G401 (cell line): ENCODE measurements at regions not wholly inside any gene's neighbourhood (a gene's known extent, or its start where the extent isn't known, plus 50 kb on each side); places are given as distances from the start of the nearest gene placed in this dataset.
A peak's percentile ranks its signal among the peaks of the same experiment; 100 is the strongest.

Experiments
- DNase-seq: peaks from one replicate; pipeline ENCODE4 v3.0.0-alpha.2; 2015; ENCODE audit warnings: low spot score
- in situ Hi-C: cut with HindIII; loops from 2 replicates; pipeline ENCODE4 v1.10.0; 2016; ENCODE audit warnings: low sequenced_read_pairs, mixed read lengths

GRCh38 chr6:22784601-22785410 is 215.4 kb downstream of the HDGFL1 start:
- DNase-seq = peak; percentile 24
- in situ Hi-C loops = no loop called here

DNA sequence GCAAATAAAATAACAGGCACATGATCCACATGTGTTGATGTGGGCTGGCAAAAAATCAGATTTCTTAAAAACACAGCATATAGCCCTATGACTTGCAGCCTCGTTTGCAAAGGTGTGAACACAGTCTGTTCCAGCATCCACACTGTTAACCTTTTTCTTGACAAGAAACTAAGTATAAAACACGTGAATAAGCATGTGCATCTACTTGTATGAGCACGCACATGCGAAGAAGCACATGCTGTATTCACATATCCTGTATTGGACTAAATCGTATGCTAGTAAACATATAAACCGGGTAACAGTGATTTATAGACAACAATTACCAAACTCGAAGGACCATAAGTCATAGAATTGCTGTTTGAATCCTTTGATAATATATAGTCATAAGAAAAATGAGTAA is 218.7 kb downstream of the HDGFL1 start:
- in situ Hi-C loops = no loop called here
- DNase-seq = no peak

- in situ Hi-C loops = no loop called here
- no peak for DNase-seq
Measured at GRCh38 chr6:22789315-22789714, 219.9 kb downstream of the HDGFL1 start.

- in situ Hi-C loops = no loop called here
- DNase-seq = no peak
Measured at GRCh38 chr6:22794844-22795243, 225.5 kb downstream of the HDGFL1 start.

- in situ Hi-C loops = no loop called here
- no peak for DNase-seq
Measured at GRCh38 chr6:22800451-22800850, 231.1 kb downstream of the HDGFL1 start.

DNA sequence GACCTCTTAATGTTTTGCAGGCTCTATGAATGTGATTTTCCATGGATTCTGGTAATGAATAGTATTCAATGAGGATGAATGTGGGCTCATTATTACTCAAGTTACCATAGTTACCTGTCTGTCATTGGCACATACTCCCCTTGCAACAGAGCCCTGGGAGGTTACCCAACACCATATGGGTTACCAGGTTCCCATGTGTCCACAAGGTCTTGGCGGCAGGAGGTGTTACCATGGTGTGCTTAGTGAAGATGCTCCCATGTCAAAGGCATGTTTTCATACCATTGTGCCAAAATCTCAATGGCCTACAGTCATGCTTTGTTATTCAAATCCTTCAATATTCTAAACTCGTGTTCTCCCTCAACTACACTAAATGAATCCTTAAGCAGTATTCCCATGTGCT is 232.5 kb downstream of the HDGFL1 start:
- DNase-seq = no peak
- in situ Hi-C loops = no loop called here

GRCh38 chr6:22804620-22805261 is 235.4 kb downstream of the HDGFL1 start:
- DNase-seq = no peak
- in situ Hi-C loops = no loop called here

GRCh38 chr6:22807261-22807660 is 237.9 kb downstream of the HDGFL1 start:
- in situ Hi-C loops = no loop called here

DNA sequence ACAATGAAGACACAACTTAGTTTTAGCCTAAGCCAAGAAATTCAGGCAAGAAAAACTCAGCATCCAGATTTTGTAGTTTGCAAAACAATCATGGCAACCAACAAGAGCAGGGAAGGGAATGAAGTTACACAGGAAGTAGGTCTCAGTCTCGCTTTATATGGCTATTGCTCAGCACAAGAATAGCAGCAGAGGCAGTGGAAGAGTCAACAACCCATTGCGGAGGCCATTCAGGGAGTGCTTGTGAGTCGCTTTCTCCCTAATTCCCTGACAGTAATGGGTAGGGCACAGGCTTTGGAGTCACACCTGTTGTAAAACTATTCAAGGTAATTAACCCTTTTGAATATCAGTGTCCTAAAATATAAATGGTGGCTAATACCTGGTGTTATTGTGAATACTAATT is 238.5 kb downstream of the HDGFL1 start:
- DNase-seq = no peak
- in situ Hi-C loops = no loop called here

More at GRCh38 chr6:22807261-22807660, 237.9 kb downstream of the HDGFL1 start:
- no peak for DNase-seq

GRCh38 chr6:22808466-22808865 is 239.1 kb downstream of the HDGFL1 start:
- DNase-seq = no peak
- in situ Hi-C loops = no loop called here

- DNase-seq = no peak
- in situ Hi-C loops = no loop called here
Measured at GRCh38 chr6:22809370-22809769, 240.0 kb downstream of the HDGFL1 start.

GRCh38 chr6:22819209-22819608 is 249.8 kb downstream of the HDGFL1 start:
- DNase-seq = no peak
- in situ Hi-C loops = no loop called here

DNA sequence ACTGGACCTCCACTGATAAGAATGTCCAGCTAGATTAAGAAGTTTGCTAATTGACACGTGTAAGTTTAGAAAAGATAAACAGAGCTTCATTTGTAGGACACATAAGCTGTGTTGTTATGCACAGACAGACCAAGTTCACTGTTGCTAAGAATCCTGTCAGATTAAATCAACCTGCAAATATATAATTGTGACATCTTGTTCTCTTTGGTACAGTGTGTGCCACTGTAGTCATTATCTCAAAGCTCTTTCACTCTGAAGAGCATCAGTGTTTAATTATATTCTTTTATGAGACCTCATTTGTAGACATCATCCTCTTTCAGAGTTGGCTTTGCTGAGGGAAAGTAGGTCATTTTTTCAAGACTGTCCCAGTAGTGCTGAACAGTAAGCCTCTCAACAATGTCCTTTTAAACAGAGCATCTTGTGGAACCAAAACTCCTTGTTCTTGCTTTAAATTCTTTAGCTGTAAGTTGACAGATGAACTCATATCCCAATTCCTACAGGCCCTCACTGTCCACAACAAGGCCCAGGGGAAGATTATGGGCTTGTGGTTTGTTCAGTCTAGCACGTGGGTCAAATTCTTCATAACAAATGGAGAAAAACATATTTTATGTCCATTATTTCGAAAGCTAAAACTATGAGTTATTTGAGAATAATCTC is 252.4 kb downstream of the HDGFL1 start:
- peak; percentile 5 for DNase-seq
- in situ Hi-C loops = no loop called here

GRCh38 chr6:22825210-22825609 is 255.8 kb downstream of the HDGFL1 start:
- no peak for DNase-seq
- in situ Hi-C loops = no loop called here

DNA sequence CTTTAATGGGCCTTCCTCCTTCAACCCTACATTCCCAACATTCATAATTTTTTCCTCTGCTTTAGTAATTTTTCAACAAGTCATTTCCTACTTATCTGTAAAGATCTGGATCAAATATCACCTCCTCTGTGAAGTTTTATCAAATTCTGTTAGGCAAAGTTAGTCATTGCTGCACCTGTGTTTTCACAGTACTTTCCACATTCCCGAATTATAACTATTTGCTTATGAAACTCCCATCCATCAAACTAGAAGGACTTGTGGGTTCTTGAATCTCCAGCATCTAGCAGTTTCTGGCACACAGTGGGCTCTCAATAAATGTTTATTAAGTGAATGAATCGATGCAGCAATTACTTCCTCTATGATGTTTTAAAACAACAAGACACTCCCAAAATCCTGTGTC is 257.6 kb downstream of the HDGFL1 start:
- no peak for DNase-seq
- in situ Hi-C loops = no loop called here

DNA sequence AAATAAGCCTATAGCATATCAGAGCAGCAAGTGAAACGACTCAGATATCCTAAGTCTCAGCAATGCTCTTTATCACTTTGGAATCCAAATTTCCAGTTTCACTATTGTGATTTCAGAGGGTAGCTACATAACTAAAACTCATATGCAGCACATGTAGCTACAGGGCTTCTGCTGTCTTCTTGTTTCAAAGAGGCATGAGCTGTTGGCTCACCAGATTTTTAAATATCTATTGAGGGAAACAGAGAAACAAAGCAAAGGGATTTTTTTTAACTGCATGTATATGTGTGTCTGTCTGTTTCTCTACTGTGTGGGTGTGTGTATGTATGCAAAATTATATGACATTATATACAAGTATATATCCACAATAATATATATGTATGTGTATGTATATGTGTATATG is 258.4 kb downstream of the HDGFL1 start:
- DNase-seq = no peak
- in situ Hi-C loops = no loop called here

GRCh38 chr6:22828179-22829062 is 259.1 kb downstream of the HDGFL1 start:
- DNase-seq = no peak
- in situ Hi-C loops = no loop called here

GRCh38 chr6:22829070-22829469 is 259.7 kb downstream of the HDGFL1 start:
- no peak for DNase-seq
- in situ Hi-C loops = no loop called here

- DNase-seq = no peak
- in situ Hi-C loops = no loop called here
Measured at GRCh38 chr6:22830463-22830862, 261.1 kb downstream of the HDGFL1 start.
